ENCODE measurements at regions not wholly inside any gene's neighbourhood (a gene's known extent, or its start where the extent isn't known, plus 50 kb on each side); places are given as distances from the start of the nearest gene placed in this dataset.

- WGBS, 2 donors (ENCODE audit: low coverage in 1 of 2), result 89 to 100% methylated on average over 2 of the region's 2 CpGs
- no peak overlapping the region for H3K27ac ChIP-seq
- no peaks in the 10 kb centered on the region for H3K4me1 ChIP-seq
- intact Hi-C loops (cut with DNase I; ENCODE audit: low total_unique reads) (no loop called here), in situ Hi-C loops (cut with MboI; ENCODE audit: low pct_ligation_motif_present in 1 of 4, low pct_unique_long_range_greater_than_20kb in 1 of 4, low sequenced_read_pairs in 3 of 4) (no loop called here)
- no peak for DNase-seq
- H3K9me3 ChIP-seq, result peaks cover 0 to 6% of the 10 kb centered on the region in 2 donors
- no peaks in the 10 kb centered on the region for H3K36me3 ChIP-seq
- TF ChIP-seq EP300 (IDR thresholded peaks at IDR 0.05; ENCODE audit: low read depth) (no peak), CTCF (IDR thresholded peaks at IDR 0.05) (no peak), POLR2AphosphoS5 (IDR thresholded peaks at IDR 0.05) (no peak), POLR2A (IDR thresholded peaks at IDR 0.05) (no peak)
- no peak overlapping the region for H3K4me3 ChIP-seq
- H3K27me3 ChIP-seq, result no peaks in the 10 kb centered on the region
Observed at GRCh38 chr5:62705022-62705421, 126.4 kb downstream of the LRRC70 start.

- in situ Hi-C loops (cut with MboI; ENCODE audit: low pct_ligation_motif_present in 1 of 4, low pct_unique_long_range_greater_than_20kb in 1 of 4, low sequenced_read_pairs in 3 of 4), result no loop called here
- no peaks in the 10 kb centered on the region for H3K9me3 ChIP-seq
- H3K27ac ChIP-seq, result no peak overlapping the region
- 57% methylated on average over 2 to 4 of the region's 4 CpGs for WGBS, 2 donors (ENCODE audit: low coverage in 1 of 2)
- no peaks in the 10 kb centered on the region for H3K4me1 ChIP-seq
- no peak for TF ChIP-seq POLR2AphosphoS5 (IDR thresholded peaks at IDR 0.05)
- TF ChIP-seq EP300 (IDR thresholded peaks at IDR 0.05; ENCODE audit: low read depth), result no peak
- TF ChIP-seq POLR2A (IDR thresholded peaks at IDR 0.05), result no peak
- TF ChIP-seq CTCF (IDR thresholded peaks at IDR 0.05), result no peak
- no peaks in the 10 kb centered on the region for H3K27me3 ChIP-seq
- H3K4me3 ChIP-seq, result no peak overlapping the region
- intact Hi-C loops (cut with DNase I; ENCODE audit: low total_unique reads), result no loop called here
- no peaks in the 10 kb centered on the region for H3K36me3 ChIP-seq
- DNase-seq, result no peak
Observed at GRCh38 chr5:62702126-62702525, 123.5 kb downstream of the LRRC70 start.

- H3K9me3 ChIP-seq, result no peaks in the 10 kb centered on the region
- no peak for TF ChIP-seq POLR2A (IDR thresholded peaks at IDR 0.05)
- TF ChIP-seq POLR2AphosphoS5 (IDR thresholded peaks at IDR 0.05), result no peak
- TF ChIP-seq EP300 (IDR thresholded peaks at IDR 0.05; ENCODE audit: low read depth), result no peak
- TF ChIP-seq CTCF (IDR thresholded peaks at IDR 0.05), result no peak
- no peak overlapping the region for H3K4me3 ChIP-seq
- H3K4me1 ChIP-seq, result no peaks in the 10 kb centered on the region
- no peaks in the 10 kb centered on the region for H3K36me3 ChIP-seq
- no peak overlapping the region for H3K27ac ChIP-seq
- intact Hi-C loops (cut with DNase I; ENCODE audit: low total_unique reads), result no loop called here
- in situ Hi-C loops (cut with MboI; ENCODE audit: low pct_ligation_motif_present in 1 of 4, low pct_unique_long_range_greater_than_20kb in 1 of 4, low sequenced_read_pairs in 3 of 4), result no loop called here
- H3K27me3 ChIP-seq, result no peaks in the 10 kb centered on the region
- WGBS, 2 donors (ENCODE audit: low coverage in 1 of 2), result 78 to 100% methylated on average over 1 of the region's 1 CpG
- DNase-seq, result no peak
Observed at GRCh38 chr5:62701036-62701435, 122.4 kb downstream of the LRRC70 start.

GRCh38 chr5:62698756-62699155, 120.1 kb downstream of the LRRC70 start:
- no peaks in the 10 kb centered on the region for H3K27me3 ChIP-seq
- no peaks in the 10 kb centered on the region for H3K9me3 ChIP-seq
- in situ Hi-C loops (cut with MboI; ENCODE audit: low pct_ligation_motif_present in 1 of 4, low pct_unique_long_range_greater_than_20kb in 1 of 4, low sequenced_read_pairs in 3 of 4) (no loop called here), intact Hi-C loops (cut with DNase I; ENCODE audit: low total_unique reads) (no loop called here)
- no peaks in the 10 kb centered on the region for H3K4me1 ChIP-seq
- no peak for TF ChIP-seq EP300 (IDR thresholded peaks at IDR 0.05; ENCODE audit: low read depth)
- no peak for TF ChIP-seq POLR2AphosphoS5 (IDR thresholded peaks at IDR 0.05)
- no peak for TF ChIP-seq CTCF (IDR thresholded peaks at IDR 0.05)
- no peak for TF ChIP-seq POLR2A (IDR thresholded peaks at IDR 0.05)
- WGBS, 2 donors (ENCODE audit: low coverage in 1 of 2), result 85% methylated on average over 1 of the region's 1 CpG; no CpG with 5 or more reads in 1 of the 2 donors
- H3K36me3 ChIP-seq, result no peaks in the 10 kb centered on the region
- no peak overlapping the region for H3K27ac ChIP-seq
- H3K4me3 ChIP-seq, result no peak overlapping the region
- no peak for DNase-seq

Data from transverse colon (tissue), 4 donors.